Mammary epithelial cell (primary cell): ENCODE measurements at regions not wholly inside any gene's neighbourhood (a gene's known extent, or its start where the extent isn't known, plus 50 kb on each side); places are given as distances from the start of the nearest gene placed in this dataset.

ENCODE experiments used
- CTCF ChIP-seq, 2 donors: IDR thresholded peaks in 1 of 2; conservative IDR thresholded peaks in 1 of 2; 2 replicates each; pipeline ENCODE4 v1.5.1; 2011 to 2012; ENCODE audit warnings: inconsistent platforms in 2 of 2, low read length in 2 of 2, mild to moderate bottlenecking in 2 of 2, control low read depth in 1 of 2, low read depth in 1 of 2; ENCODE audit not compliant: insufficient read depth in 1 of 2; ENCODE audit errors: extremely low read depth in 1 of 2
- EZH2 ChIP-seq: IDR thresholded peaks from 2 replicates; pipeline ENCODE4 v1.6.1; 2012; ENCODE audit warnings: low read length, inconsistent platforms, borderline replicate concordance

GRCh38 chr5:60223342-60223741 is 329.8 kb upstream of the PDE4D start:
- TF ChIP-seq CTCF (conservative IDR thresholded peaks at IDR 0.05 in 1 of 2, IDR thresholded peaks at IDR 0.05 in 1 of 2; ENCODE audit: extremely low read depth in 1 of 2, insufficient read depth in 1 of 2, low read depth in 1 of 2, low read length in 2 of 2) (no peak), EZH2 (no peak)
